ENCODE measurements at regions not wholly inside any gene's neighbourhood (a gene's known extent, or its start where the extent isn't known, plus 50 kb on each side); places are given as distances from the start of the nearest gene placed in this dataset.

GRCh38 chr3:76872999-76873398 lies 166.9 kb upstream of the ROBO2 start:
- no peak for DNase-seq (ENCODE audit: insufficient read length, low spot score)
- TF ChIP-seq, protein P1, sequence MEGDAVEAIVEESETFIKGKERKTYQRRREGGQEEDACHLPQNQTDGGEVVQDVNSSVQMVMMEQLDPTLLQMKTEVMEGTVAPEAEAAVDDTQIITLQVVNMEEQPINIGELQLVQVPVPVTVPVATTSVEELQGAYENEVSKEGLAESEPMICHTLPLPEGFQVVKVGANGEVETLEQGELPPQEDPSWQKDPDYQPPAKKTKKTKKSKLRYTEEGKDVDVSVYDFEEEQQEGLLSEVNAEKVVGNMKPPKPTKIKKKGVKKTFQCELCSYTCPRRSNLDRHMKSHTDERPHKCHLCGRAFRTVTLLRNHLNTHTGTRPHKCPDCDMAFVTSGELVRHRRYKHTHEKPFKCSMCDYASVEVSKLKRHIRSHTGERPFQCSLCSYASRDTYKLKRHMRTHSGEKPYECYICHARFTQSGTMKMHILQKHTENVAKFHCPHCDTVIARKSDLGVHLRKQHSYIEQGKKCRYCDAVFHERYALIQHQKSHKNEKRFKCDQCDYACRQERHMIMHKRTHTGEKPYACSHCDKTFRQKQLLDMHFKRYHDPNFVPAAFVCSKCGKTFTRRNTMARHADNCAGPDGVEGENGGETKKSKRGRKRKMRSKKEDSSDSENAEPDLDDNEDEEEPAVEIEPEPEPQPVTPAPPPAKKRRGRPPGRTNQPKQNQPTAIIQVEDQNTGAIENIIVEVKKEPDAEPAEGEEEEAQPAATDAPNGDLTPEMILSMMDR (IDR thresholded peaks at IDR 0.05; ENCODE audit: insufficient read depth, missing control alignments), result no peak
- FAIRE-seq, result no peak

GRCh38 chr3:76873532-76874242 lies 166.2 kb upstream of the ROBO2 start:
- DNase-seq (ENCODE audit: insufficient read length, low spot score), result no peak
- TF ChIP-seq, protein P1 (IDR thresholded peaks at IDR 0.05; ENCODE audit: insufficient read depth, missing control alignments), result no peak
- no peak for FAIRE-seq

GRCh38 chr3:76879959-76880358 lies 159.9 kb upstream of the ROBO2 start:
- FAIRE-seq (no peak), DNase-seq (ENCODE audit: insufficient read length, low spot score) (no peak)
- TF ChIP-seq, protein P1 (IDR thresholded peaks at IDR 0.05; ENCODE audit: insufficient read depth, missing control alignments), result no peak

GRCh38 chr3:76886761-76887500 lies 153.0 kb upstream of the ROBO2 start:
- TF ChIP-seq, protein P1 (IDR thresholded peaks at IDR 0.05; ENCODE audit: insufficient read depth, missing control alignments), result no peak
- FAIRE-seq (no peak), DNase-seq (ENCODE audit: insufficient read length, low spot score) (no peak)

- DNase-seq (ENCODE audit: insufficient read length, low spot score) (no peak), FAIRE-seq (no peak)
- TF ChIP-seq, protein P1 (IDR thresholded peaks at IDR 0.05; ENCODE audit: insufficient read depth, missing control alignments), result no peak
Measured at GRCh38 chr3:76888856-76889255, 151.0 kb upstream of the ROBO2 start.

GRCh38 chr3:76889911-76890310 lies 150.0 kb upstream of the ROBO2 start:
- FAIRE-seq (no peak), DNase-seq (ENCODE audit: insufficient read length, low spot score) (no peak)
- TF ChIP-seq, protein P1 (IDR thresholded peaks at IDR 0.05; ENCODE audit: insufficient read depth, missing control alignments), result no peak

DNA sequence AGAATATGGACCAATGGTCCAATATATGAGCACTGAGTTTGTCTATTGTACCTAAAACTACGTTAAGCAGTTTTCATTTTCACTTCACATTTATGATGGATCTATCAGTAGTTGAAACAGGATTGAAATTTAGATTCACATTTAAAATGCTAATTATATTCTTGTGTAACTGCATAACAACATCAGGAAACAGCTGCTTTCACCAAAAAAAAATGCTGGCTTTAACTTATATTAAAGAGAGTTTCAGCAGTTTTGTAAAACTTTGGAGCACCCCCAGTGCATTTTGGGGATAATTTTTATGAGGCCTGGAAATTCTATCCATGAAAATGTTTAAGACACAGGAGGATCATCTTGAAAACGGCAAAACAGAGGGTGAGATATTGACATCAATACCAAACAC lies 142.8 kb upstream of the ROBO2 start:
- TF ChIP-seq, protein P1 (IDR thresholded peaks at IDR 0.05; ENCODE audit: insufficient read depth, missing control alignments), result no peak
- DNase-seq (ENCODE audit: insufficient read length, low spot score) (no peak), FAIRE-seq (no peak)

All from D721Med (cell line).